Endometrial microvascular endothelial cells (primary cell): ENCODE measurements at regions not wholly inside any gene's neighbourhood (a gene's known extent, or its start where the extent isn't known, plus 50 kb on each side); places are given as distances from the start of the nearest gene placed in this dataset.
"Not testable (repeated sequence)": the region's sequence is repeated elsewhere in the genome, so short reads cannot be mapped to it uniquely, and the experiment has no call there.

Experiments used
- in situ Hi-C: cut with HindIII; loops from 2 replicates; pipeline ENCODE4 v1.10.0; 2017; ENCODE audit warnings: low sequenced_read_pairs, low pct_unique_long_range_greater_than_20kb; ENCODE audit errors: inconsistent ontology term

GRCh38 chr12:31797230-31797872, 68.5 kb upstream of the AMN1 start:
- in situ Hi-C loops, result no loop called here

GRCh38 chr12:31796270-31796951, 67.6 kb upstream of the AMN1 start:
- in situ Hi-C loops, result no loop called here

DNA sequence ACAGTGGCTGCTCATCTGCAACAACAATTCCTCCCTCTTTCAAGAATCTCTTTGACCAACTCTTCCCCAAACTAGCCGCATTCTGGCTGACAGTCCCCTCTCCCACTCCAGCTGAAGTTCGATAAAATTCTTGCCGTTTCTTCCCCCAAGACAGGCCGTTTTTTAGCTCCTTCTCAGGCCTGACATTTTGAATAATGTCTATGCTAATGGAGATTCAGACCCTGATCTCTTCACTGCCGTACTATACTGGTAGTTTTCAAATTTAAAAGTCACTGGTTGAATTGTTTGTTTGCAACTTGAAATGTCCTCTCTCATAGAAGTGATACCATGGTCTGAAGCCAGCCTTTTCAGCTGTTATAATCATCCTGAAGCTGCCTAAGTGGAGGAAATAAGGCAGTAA, 65.9 kb upstream of the AMN1 start:
- in situ Hi-C loops, result no loop called here

GRCh38 chr12:31791265-31791664, 62.4 kb upstream of the AMN1 start:
- in situ Hi-C loops, result not testable (repeated sequence)

DNA sequence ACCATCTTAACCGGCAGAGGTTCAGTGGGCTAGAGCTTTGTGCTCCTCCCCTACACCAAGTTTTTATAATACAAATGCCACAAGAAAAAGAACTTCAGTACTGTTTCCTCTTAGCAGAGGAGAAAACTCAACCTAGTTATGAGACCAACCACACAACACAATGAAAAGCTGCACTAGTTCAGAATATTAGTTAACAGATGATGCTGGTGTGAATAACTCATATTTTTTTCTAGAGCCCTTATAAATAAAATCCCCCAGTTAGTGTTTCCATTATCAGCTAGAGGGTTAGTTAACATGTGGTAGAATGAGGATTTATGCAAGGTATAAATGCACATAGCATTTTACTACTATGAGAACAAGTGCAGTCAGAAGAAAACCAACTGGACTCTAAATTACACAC, 61.9 kb upstream of the AMN1 start:
- in situ Hi-C loops, result no loop called here

GRCh38 chr12:31785318-31785717, 56.5 kb upstream of the AMN1 start:
- in situ Hi-C loops, result no loop called here

DNA sequence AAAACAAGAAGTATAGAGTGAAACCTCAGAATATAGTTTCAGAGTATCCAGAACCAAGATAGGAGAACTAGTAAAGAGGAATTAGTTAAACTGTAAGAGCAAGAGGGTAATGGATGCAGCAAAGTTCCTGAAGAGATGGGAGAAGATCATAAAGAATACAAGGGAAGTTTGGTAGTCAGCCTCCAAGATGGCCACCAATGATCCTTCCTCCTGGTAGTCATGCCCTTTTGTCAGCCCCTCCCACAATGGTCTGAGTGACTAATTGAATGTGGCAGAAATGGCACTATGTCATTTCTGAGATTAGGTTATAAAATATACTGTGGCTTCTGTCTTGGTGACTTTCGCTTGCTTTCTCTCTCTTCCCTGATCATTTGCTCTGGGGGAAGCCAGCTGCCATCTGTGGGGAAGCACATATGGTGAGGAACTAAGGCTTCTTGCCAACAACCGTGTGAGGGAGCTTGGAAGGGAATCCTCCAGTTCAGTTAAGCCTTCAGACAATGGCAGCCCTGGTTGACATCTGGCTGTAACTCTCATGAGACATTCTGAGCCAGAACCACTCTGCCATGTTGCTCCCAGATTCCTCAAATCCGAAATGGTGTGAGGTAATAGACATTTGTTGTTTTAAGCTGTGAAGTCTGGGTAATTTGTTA, 55.3 kb upstream of the AMN1 start:
- in situ Hi-C loops, result no loop called here

DNA sequence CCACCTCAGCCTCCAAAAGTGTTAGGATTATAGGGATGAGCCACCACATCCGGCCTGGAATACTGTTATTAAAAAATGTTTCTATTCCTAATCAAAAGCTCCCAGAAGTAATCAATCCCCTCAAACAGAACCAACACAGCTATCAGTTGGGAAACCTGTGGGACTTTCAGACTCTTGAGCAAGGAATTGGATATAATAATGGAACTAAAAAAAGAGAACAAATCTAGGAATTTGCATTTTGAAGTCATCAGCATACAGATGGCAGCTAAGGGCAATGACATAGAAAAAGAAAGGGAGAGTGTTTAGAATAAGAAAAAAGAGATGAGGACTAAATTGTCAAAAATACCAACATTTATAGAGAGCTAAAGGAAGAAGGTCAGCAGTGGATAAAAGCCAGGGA, 54.7 kb upstream of the AMN1 start:
- in situ Hi-C loops, result no loop called here

GRCh38 chr12:31781894-31782540, 53.2 kb upstream of the AMN1 start:
- in situ Hi-C loops, result no loop called here

- in situ Hi-C loops, result no loop called here
Measured at GRCh38 chr12:31780096-31780495, 51.3 kb upstream of the AMN1 start.

DNA sequence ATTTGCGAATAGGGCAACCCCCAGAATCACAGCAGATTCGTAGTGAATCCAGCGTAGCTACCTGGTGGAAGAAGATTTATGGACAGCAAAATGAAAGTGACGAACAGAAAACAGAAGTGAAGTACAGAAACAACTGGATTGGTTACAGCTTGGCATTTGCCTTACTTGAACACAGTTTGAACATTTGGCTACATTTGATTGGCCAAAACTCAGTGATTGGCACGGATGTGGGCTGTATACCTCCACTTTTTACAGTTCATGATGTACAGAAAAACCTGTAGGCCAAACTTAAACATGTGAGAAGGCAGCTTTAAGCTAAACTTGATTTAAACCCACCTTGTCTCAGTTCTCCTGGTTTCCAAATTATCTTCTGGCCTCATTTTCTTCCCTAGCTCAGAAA, 49.9 kb upstream of the AMN1 start:
- in situ Hi-C loops, result no loop called here
